ENCODE measurements at regions not wholly inside any gene's neighbourhood (a gene's known extent, or its start where the extent isn't known, plus 50 kb on each side); places are given as distances from the start of the nearest gene placed in this dataset.

- TF ChIP-seq POLR2A (IDR thresholded peaks at IDR 0.05), result no peak
- TF ChIP-seq CTCF (IDR thresholded peaks at IDR 0.05), result no peak
These were observed 790.1 kb downstream of the SLC4A3 start for GRCh38 chr2:220417503-220417902.
